Gastroesophageal sphincter (tissue), 4 donors: ENCODE measurements at regions not wholly inside any gene's neighbourhood (a gene's known extent, or its start where the extent isn't known, plus 50 kb on each side); places are given as distances from the start of the nearest gene placed in this dataset.

Experiments used
- ATAC-seq: fragments of 150-250 bp; one replicate; pipeline ENCODE4 v1.9.1; 2016; ENCODE audit warnings: mild to moderate bottlenecking, moderate library complexity
- H3K27ac ChIP-seq, 4 donors: fragments of 200-600 bp; sonication (generic) in 3 of 4; 1 replicate in 3 of 4; 2 replicates in 1 of 4; pipeline ENCODE4 v1.5.1; 2016 to 2019
- H3K27me3 ChIP-seq: fragments of 200-600 bp; sonication (generic); one replicate; pipeline ENCODE4 v1.5.1; 2019
- H3K36me3 ChIP-seq, 2 donors: fragments of 200-600 bp; sonication (generic); one replicate each; pipeline ENCODE4 v1.5.1; 2019; ENCODE audit warnings: control low read depth in 1 of 2
- H3K4me1 ChIP-seq, 3 donors: fragments of 200-600 bp; sonication (generic); 1 replicate in 2 of 3; 2 replicates in 1 of 3; pipeline ENCODE4 v1.5.1; 2016 to 2019; ENCODE audit warnings: control low read depth in 2 of 3
- H3K4me3 ChIP-seq, 2 donors: fragments of 200-600 bp; sonication (generic); one replicate each; pipeline ENCODE4 v1.5.1; 2019; ENCODE audit warnings: mild to moderate bottlenecking in 1 of 2, moderate library complexity in 1 of 2
- H3K9me3 ChIP-seq, 3 donors: fragments of 200-600 bp; sonication (generic); one replicate each; pipeline ENCODE4 v1.5.1; 2017 to 2019; ENCODE audit warnings: control low read depth in 2 of 3
- CTCF ChIP-seq, 4 experiments: fragments of 200-600 bp in 2 of 4; fragments of 450-650 bp in 2 of 4; sonication (generic) in 1 of 4; IDR thresholded peaks; one replicate each; pipeline ENCODE4 v1.5.1; 2017 to 2019; ENCODE audit warnings: antibody characterized with exemption in 4 of 4, mild to moderate bottlenecking in 2 of 4, moderate library complexity in 2 of 4
- EP300 ChIP-seq: sonication (generic); formaldehyde crosslinking; IDR thresholded peaks from one replicate; pipeline ENCODE4 v1.6.1; 2017; ENCODE audit warnings: antibody characterized with exemption, mild to moderate bottlenecking
- POLR2A ChIP-seq, 2 donors: fragments of 450-650 bp; IDR thresholded peaks; one replicate each; pipeline ENCODE4 v1.6.1; 2017; ENCODE audit warnings: antibody characterized with exemption in 2 of 2, mild to moderate bottlenecking in 2 of 2, moderate library complexity in 1 of 2
- POLR2AphosphoS5 ChIP-seq: sonication (generic); formaldehyde crosslinking; IDR thresholded peaks from one replicate; pipeline ENCODE4 v1.6.1; 2017; ENCODE audit warnings: antibody characterized with exemption
- WGBS, 2 donors: methylation state at CpG; one replicate each; pipeline ENCODE4 v1.1.5; 2018; ENCODE audit warnings: low coverage in 1 of 2; 5-methylcytosine and 5-hydroxymethylcytosine counted together

- Histone ChIP-seq H3K27ac (no peak overlapping the region), H3K36me3 (no peaks in the 10 kb centered on the region), H3K4me1 (no peaks in the 10 kb centered on the region), H3K4me3 (no peak overlapping the region), H3K9me3 (no peaks in the 10 kb centered on the region), H3K27me3 (peaks cover 3% of the 10 kb centered on the region)
- WGBS, 2 donors: 80 to 81% methylated on average over 2 of the region's 2 CpGs
- no peak for TF ChIP-seq POLR2AphosphoS5
- no peak for ATAC-seq
These were observed 90.7 kb downstream of the RTP4 start for GRCh38 chr3:187458921-187459320.

GRCh38 chr3:187458383-187458782 lies 90.2 kb downstream of the RTP4 start:
- ATAC-seq: no peak
- TF ChIP-seq CTCF (IDR thresholded peaks at IDR 0.05) (no peak), POLR2AphosphoS5 (no peak), EP300 (no peak), POLR2A (IDR thresholded peaks at IDR 0.05) (no peak)
- no peaks in the 10 kb centered on the region for H3K36me3 ChIP-seq
- H3K27me3 ChIP-seq: peaks cover 3% of the 10 kb centered on the region
- no peak overlapping the region for H3K27ac ChIP-seq
- no peaks in the 10 kb centered on the region for H3K9me3 ChIP-seq
- WGBS, 2 donors: 84 to 100% methylated on average over 1 to 2 of the region's 2 CpGs
- H3K4me1 ChIP-seq: no peaks in the 10 kb centered on the region
- no peak overlapping the region for H3K4me3 ChIP-seq

GRCh38 chr3:187456250-187456649 lies 88.1 kb downstream of the RTP4 start:
- ATAC-seq: no peak
- H3K27ac ChIP-seq: no peak overlapping the region

GRCh38 chr3:187454085-187454815 lies 86.1 kb downstream of the RTP4 start:
- Histone ChIP-seq H3K27ac (no peak overlapping the region), H3K27me3 (no peaks in the 10 kb centered on the region), H3K36me3 (no peaks in the 10 kb centered on the region), H3K4me3 (no peak overlapping the region), H3K4me1 (no peaks in the 10 kb centered on the region), H3K9me3 (no peaks in the 10 kb centered on the region)
- 61 to 71% methylated on average over 6 of the region's 6 CpGs for WGBS, 2 donors
- TF ChIP-seq EP300 (no peak), POLR2A (IDR thresholded peaks at IDR 0.05) (no peak), CTCF (IDR thresholded peaks at IDR 0.05) (no peak), POLR2AphosphoS5 (no peak)
- no peak for ATAC-seq

More at GRCh38 chr3:187456250-187456649, 88.1 kb downstream of the RTP4 start:
- TF ChIP-seq POLR2AphosphoS5 (no peak), CTCF (IDR thresholded peaks at IDR 0.05) (no peak), EP300 (no peak), POLR2A (IDR thresholded peaks at IDR 0.05) (no peak)
- Histone ChIP-seq H3K27me3 (no peaks in the 10 kb centered on the region), H3K4me3 (no peak overlapping the region), H3K4me1 (no peaks in the 10 kb centered on the region), H3K36me3 (no peaks in the 10 kb centered on the region), H3K9me3 (no peaks in the 10 kb centered on the region)
- 0 to 29% methylated on average over 1 of the region's 1 CpG for WGBS, 2 donors

GRCh38 chr3:187450431-187451190 lies 82.4 kb downstream of the RTP4 start:
- no peak for ATAC-seq
- no peaks in the 10 kb centered on the region for H3K27me3 ChIP-seq

More at GRCh38 chr3:187450431-187451190, 82.4 kb downstream of the RTP4 start:
- no peaks in the 10 kb centered on the region for H3K36me3 ChIP-seq
- no peak overlapping the region for H3K4me3 ChIP-seq
- H3K4me1 ChIP-seq: no peaks in the 10 kb centered on the region
- TF ChIP-seq POLR2AphosphoS5 (no peak), CTCF (IDR thresholded peaks at IDR 0.05) (no peak), POLR2A (IDR thresholded peaks at IDR 0.05) (no peak), EP300 (no peak)
- WGBS, 2 donors: 67 to 70% methylated on average over 6 to 7 of the region's 7 CpGs
- no peaks in the 10 kb centered on the region for H3K9me3 ChIP-seq
- H3K27ac ChIP-seq: no peak overlapping the region
